ENCODE measurements at regions not wholly inside any gene's neighbourhood (a gene's known extent, or its start where the extent isn't known, plus 50 kb on each side); places are given as distances from the start of the nearest gene placed in this dataset.
"Not testable (repeated sequence)": the region's sequence is repeated elsewhere in the genome, so short reads cannot be mapped to it uniquely, and the experiment has no call there.

GRCh38 chr16:49940464-49941224, 84.4 kb upstream of the CNEP1R1 start:
- DNase-seq (ENCODE audit: low spot score), result no peak

- DNase-seq (ENCODE audit: low spot score), result peak; percentile 54
Observed at GRCh38 chr16:49944221-49944620, 80.8 kb upstream of the CNEP1R1 start.

DNA sequence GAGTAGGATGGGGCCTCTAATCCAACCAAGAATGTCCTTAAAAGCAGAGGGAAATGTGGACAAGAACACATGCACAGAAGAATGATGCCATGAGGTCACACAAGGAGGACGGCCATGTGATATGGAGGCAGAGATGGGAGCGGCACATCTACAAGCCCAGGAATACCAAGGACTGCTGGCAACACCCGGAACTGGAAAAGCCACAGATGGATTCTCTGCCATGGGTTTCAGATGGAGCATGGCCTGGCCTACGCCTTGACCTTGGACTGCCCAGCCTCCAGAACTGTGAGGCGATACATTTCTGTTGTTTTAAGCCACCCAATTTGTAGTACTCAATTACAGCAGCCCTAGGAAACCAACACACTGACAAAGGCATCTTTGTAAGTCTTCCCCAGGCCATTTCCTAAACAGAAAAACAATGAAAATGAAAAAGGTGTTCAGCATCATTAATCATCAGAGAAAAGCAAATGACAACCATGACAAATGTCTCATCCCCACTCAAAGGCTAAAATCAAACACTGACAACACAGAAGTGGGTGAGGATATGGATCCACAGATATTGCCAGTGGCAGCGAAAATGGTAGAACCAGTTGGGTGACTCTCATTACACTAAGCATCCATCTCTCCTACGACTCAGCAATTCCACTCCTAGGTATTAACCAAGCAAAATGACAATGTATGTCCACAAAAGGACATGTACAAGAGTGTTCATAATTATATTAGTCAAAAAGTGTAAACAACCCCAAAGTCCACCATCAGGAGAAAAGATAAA, 76.9 kb upstream of the CNEP1R1 start:
- no peak for DNase-seq (ENCODE audit: low spot score)

- no peak for DNase-seq (ENCODE audit: low spot score)
Observed at GRCh38 chr16:49951574-49952195, 73.3 kb upstream of the CNEP1R1 start.

DNA sequence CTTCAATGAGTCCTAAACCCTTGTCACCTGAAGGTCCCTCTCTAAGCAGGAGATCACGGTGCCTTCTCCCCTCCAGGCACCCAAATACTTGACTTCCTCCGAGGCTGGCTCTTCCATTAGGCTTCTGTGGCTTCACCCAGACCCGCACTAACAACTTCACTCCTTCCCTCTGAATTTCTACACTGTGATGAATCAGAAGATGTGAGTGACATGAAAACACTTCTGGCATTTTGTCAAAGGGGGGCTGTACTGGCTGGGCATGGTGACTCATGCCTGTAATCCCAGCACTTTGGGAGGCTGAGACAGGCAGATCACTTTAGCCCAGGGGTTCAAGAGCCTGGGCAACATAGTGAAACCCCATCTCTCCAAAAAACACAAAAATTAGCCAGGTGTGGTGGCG, 72.6 kb upstream of the CNEP1R1 start:
- no peak for DNase-seq (ENCODE audit: low spot score)

DNA sequence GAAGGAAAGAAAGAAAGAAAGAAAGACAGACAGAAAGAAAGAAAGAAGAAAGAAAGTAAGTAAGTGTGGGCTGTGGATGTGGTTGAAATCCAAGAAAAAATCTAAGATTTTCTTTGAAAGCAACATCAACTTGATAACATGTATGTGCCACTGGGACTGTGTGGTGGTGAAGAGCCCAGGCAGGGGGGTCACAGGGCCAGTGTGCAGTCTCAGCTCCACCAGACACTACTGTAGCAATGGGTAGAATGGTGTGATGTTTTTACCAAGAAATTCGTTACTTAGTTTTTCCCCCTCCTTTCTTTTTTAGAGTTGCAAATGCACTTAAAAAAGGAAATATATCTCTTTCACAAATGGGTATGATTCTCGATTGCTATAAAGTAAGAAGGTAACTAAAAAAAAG, 71.9 kb upstream of the CNEP1R1 start:
- no peak for DNase-seq (ENCODE audit: low spot score)

DNA sequence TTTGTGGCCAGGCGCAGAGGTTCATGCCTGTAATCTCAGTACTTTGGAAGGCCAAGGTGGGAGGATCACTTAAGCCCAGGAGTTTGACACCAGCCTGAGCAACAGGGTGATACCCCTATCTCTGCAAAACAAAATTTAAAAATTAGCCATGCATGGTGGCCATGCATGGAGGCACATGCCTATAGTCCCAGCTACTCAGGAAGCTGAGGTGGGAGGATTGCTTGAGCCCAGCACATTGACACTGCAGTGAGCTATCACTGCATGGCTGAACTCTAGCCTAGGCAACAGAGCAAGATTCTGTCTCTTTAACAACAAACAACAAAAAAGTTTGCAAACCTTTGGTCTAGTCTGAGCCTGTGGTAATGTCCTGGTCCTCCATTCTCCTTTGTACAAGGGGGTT, 69.2 kb upstream of the CNEP1R1 start:
- DNase-seq (ENCODE audit: low spot score), result no peak

DNA sequence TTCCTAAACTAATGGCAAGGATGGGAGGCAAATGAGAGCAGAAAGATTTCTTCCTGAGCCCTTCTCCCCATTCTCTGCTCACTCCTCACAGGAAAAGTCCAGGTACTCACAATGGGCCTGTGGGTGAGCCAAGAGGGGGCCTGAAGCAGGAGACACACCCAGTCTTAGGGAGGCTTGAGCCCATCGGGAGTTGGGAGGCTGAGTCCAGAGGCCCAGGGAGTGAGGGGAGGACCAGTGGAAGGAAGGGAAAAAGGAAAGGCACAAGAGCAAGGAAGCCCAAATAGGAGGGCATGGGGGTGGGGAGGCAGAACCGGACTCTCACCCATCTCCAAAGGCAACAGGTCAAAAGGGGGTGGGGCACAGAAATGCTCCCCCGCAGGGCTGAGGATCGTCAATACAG, 68.1 kb upstream of the CNEP1R1 start:
- no peak for DNase-seq (ENCODE audit: low spot score)

DNA sequence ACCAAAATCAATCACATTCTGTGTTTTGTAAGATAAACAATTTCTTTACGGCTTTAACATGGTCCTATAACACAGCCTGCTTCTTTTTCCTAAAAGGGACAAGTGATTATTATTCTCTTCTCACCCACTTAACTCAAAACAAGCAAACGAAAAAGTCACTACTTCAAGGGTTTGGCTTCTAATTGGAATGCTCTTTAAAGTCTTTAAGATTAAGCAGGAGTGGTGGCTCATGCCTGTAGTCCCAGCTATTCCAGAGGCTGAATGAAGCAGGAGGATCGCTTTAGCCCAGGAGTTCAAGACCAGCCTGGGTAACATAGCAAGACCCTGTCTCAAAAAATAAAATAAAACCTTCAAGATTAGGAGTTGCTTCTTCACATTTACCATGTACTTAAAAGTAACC, 66.6 kb upstream of the CNEP1R1 start:
- DNase-seq (ENCODE audit: low spot score), result no peak

- no peak for DNase-seq (ENCODE audit: low spot score)
Observed at GRCh38 chr16:49959552-49960277, 65.3 kb upstream of the CNEP1R1 start.

- no peak for DNase-seq (ENCODE audit: low spot score)
Observed at GRCh38 chr16:49961089-49961488, 63.9 kb upstream of the CNEP1R1 start.

DNA sequence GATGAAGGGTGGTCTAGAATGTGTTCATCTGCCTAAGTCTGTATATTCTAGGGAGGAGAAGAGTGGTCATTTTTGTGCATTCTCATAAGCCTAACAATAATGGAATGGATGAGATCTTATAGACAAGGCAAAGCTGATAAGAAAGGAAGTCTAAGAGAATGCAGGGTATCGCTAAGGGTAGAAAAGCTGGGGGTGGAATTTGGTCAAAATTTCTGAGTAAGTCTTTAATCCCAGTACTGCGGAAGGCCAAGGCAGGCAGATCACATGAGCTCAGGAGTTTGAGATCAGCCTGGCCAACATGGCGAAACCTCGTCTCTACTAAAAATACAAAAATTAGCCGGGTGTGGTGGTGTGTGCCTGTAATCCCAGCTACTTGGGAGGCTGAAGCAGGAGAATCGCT, 62.5 kb upstream of the CNEP1R1 start:
- DNase-seq (ENCODE audit: low spot score), result not testable (repeated sequence)

DNA sequence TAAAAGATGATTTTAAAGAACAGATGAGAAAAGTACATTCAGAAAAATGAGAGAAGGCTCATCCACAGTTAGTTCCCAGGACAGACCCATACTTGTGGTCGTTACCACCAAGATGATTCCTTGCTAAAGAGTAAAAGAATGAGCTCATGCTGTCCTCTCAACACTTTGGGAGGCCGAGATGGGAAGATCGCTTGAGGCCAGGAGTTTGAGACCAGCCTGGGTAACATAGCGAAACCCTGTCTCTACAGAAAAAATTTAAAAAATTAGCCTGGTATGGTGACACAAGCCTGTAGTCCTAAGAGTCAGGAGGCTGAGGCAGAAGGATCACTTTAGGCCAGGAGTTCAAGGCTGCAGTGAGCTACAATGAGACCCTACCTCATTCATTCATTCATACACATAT, 60.7 kb upstream of the CNEP1R1 start:
- DNase-seq (ENCODE audit: low spot score), result no peak

DNA sequence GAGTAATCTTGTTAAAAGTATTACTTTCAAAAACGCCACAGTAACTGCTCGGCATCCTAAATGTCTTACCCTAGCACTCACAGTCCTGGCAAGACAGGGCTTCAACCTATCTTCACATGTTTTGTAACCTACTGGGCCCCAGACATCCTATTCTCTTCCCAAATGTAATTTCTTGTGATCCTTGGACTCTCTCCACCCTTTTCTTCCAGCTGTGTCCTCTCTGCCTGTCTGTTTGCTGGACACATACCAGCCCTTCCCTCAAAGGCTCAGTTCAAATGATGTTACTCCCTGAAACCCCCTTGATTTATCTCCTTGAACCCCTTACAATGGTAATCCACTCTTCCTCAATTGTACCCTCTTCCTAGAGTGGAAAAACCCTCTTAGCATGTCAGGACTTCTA, 60.1 kb upstream of the CNEP1R1 start:
- peak; percentile 9 for DNase-seq (ENCODE audit: low spot score)

DNA sequence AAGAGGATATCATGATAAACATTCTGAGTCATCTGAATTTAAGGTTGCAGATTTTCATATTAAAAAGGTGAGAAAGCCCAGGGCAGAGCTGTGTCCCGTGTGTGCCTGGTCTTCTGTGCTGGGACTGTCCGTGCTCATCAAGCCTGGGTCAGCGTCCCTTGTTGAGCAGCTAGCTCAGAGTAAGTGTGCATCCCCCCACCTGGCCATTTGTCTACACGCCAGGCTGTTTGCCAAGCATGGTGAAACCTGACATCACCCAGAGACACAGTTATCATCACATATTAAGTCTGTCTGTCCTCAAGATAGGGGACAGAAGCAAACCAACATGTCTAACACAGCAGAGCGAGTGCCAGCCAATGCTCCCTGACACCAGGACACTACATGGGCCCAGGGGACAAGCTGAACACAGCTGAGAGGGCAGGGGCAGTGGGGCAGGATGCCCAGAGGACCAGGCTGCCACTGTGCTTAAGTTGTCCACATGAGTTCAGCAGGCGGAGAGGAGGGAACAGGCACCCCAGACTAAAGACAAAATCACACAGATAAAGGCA, 57.9 kb upstream of the CNEP1R1 start:
- no peak for DNase-seq (ENCODE audit: low spot score)

DNA sequence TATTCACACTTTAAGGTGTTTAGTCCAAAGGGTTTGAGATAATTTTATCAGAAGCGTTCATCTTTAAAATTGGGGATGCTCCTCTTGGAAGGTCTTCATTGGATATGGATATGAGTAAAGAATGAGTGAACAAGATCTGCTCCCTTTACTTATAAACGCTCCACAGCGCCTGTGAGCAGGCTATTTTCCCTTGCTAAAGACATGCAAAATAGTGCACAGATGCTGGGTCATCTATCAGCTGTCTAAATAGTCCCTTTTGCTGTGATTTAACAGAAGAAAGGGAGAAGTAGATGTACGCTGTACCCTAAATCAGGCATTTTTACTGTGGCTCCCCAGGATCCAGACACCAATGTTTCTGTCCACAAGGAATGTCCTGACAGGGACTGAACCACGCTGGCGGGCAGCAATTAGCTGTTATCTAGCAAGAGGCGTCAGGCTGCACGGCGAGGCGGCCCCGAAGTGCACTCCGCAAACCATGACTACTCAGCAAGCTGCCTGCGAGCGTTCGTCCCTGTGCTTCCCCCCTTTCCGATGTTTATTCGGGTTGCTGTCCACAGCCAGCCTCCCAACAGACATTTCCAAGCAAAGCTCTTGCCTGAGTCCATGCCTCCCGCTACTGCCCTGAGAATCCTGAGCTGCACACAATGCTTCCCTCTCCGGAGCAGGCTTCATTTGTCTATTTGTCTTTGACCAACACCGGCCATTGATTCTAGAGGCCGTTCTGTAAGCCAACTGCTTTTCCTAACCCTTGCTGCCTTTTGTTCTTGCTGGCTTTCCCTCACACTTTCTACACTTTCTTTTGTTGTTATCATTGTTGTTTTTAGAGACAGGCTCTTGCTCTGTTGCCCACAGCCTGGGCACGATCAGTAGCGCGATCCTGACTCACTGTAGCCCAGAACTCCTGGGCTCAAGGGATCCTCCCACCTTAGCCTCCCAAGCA, 55.7 kb upstream of the CNEP1R1 start:
- peak; percentile 24 for DNase-seq (ENCODE audit: low spot score)

GRCh38 chr16:49970797-49971431, 54.1 kb upstream of the CNEP1R1 start:
- no peak for DNase-seq (ENCODE audit: low spot score)

- DNase-seq (ENCODE audit: low spot score), result no peak
Observed at GRCh38 chr16:49972280-49972679, 52.7 kb upstream of the CNEP1R1 start.

- peak; percentile 21 for DNase-seq (ENCODE audit: low spot score)
Observed at GRCh38 chr16:49972961-49973360, 52.1 kb upstream of the CNEP1R1 start.
